K562 (cell line): ENCODE measurements at regions not wholly inside any gene's neighbourhood (a gene's known extent, or its start where the extent isn't known, plus 50 kb on each side); places are given as distances from the start of the nearest gene placed in this dataset.

Experiments used
- ADNP ChIP-seq: fragments of 200-800 bp; sonication (Bioruptor generic); IDR thresholded peaks from 2 replicates; pipeline ENCODE4 v1.6.1; 2016; ENCODE audit warnings: missing genetic modification characterization, missing compliant biosample characterization
- BACH1 ChIP-seq: fragments of 200-800 bp; sonication (Bioruptor generic); IDR thresholded peaks from 2 replicates; pipeline ENCODE4 v1.6.1; 2016; ENCODE audit warnings: missing genetic modification characterization, missing compliant biosample characterization
- BRD9 ChIP-seq: fragments of 450-650 bp; IDR thresholded peaks from 2 replicates; pipeline ENCODE4 v1.6.1; 2018; ENCODE audit warnings: low read depth; ENCODE audit not compliant: partially characterized antibody
- CEBPZ ChIP-seq: fragments of 150-350 bp; IDR thresholded peaks from 2 replicates; pipeline ENCODE4 v1.6.1; 2014; ENCODE audit warnings: low read depth, mild to moderate bottlenecking, low read length, borderline replicate concordance
- CHD1 ChIP-seq: fragments of 200-600 bp; sonication (generic); IDR thresholded peaks from one replicate; pipeline ENCODE4 v1.6.1; 2012; ENCODE audit warnings: mild to moderate bottlenecking, moderate library complexity, low read length, inconsistent platforms
- CREB1 ChIP-seq, 2 experiments: sonication (generic) in 1 of 2; formaldehyde crosslinking in 1 of 2; IDR thresholded peaks; 2 replicates each; pipeline versions ENCODE4 v1.6.1 to v1.8.0; 2012 to 2022; ENCODE audit warnings: inconsistent platforms in 1 of 2, mild to moderate bottlenecking in 1 of 2, missing genetic modification reagents in 1 of 2, moderate library complexity in 1 of 2
- CSDE1 ChIP-seq, 2 experiments: fragments of 450-650 bp; IDR thresholded peaks; 2 replicates each; pipeline ENCODE4 v1.6.1; 2016; ENCODE audit warnings: mild to moderate bottlenecking in 1 of 2
- CTBP1 ChIP-seq: fragments of 450-650 bp; IDR thresholded peaks from 2 replicates; pipeline ENCODE4 v1.6.1; 2016; ENCODE audit warnings: borderline replicate concordance
- HMGXB4 ChIP-seq: sonication (generic); formaldehyde crosslinking; IDR thresholded peaks from 2 replicates; pipeline ENCODE4 v1.8.1; 2023; ENCODE audit warnings: mild to moderate bottlenecking, missing genetic modification reagents
- HNRNPLL ChIP-seq: fragments of 200-400 bp; formaldehyde crosslinking; IDR thresholded peaks from 2 replicates; pipeline ENCODE4 v1.6.1; 2017; ENCODE audit warnings: low read length, low read depth, mild to moderate bottlenecking; ENCODE audit not compliant: poor library complexity, severe bottlenecking
- MAFF ChIP-seq: IDR thresholded peaks from 2 replicates; pipeline ENCODE4 v1.6.1; 2012; ENCODE audit warnings: low read length, improper control_type of control experiment
- MAFK ChIP-seq: IDR thresholded peaks from 2 replicates; pipeline ENCODE4 v1.6.1; 2011; ENCODE audit warnings: low read length, improper control_type of control experiment
- MCM5 ChIP-seq: fragments of 450-650 bp; IDR thresholded peaks from 2 replicates; pipeline ENCODE4 v1.6.1; 2016; ENCODE audit warnings: low read depth
- MITF ChIP-seq: IDR thresholded peaks from 2 replicates; pipeline ENCODE4 v1.6.1; 2014; ENCODE audit warnings: antibody characterized with exemption
- POLR2H ChIP-seq: IDR thresholded peaks from 2 replicates; pipeline ENCODE4 v1.6.1; 2016; ENCODE audit warnings: missing genetic modification characterization, low read depth, mild to moderate bottlenecking, control low read depth, missing compliant biosample characterization, moderate library complexity
- SP2 ChIP-seq: IDR thresholded peaks from 2 replicates; pipeline ENCODE4 v1.6.1; 2011; ENCODE audit warnings: mild to moderate bottlenecking, low read depth, low read length, moderate library complexity; ENCODE audit not compliant: poor library complexity, severe bottlenecking; ENCODE audit errors: extremely low read depth
- TCF15 ChIP-seq: fragments of 250-450 bp; sonication (Bioruptor Pico); IDR thresholded peaks from 2 replicates; pipeline ENCODE4 v1.8.0; 2022; ENCODE audit warnings: moderate library complexity, mild to moderate bottlenecking, inconsistent platforms
- TGIF2 ChIP-seq: sonication (generic); formaldehyde crosslinking; IDR thresholded peaks from 2 replicates; pipeline ENCODE4 v1.8.1; 2022; ENCODE audit warnings: mild to moderate bottlenecking, missing genetic modification reagents, moderate library complexity
- ZNF23 ChIP-seq: fragments of 250-450 bp; sonication (Bioruptor Pico); IDR thresholded peaks from 2 replicates; pipeline ENCODE4 v1.4.0; 2020; ENCODE audit warnings: mild to moderate bottlenecking
- ZNF408 ChIP-seq: fragments of 250-450 bp; sonication (Bioruptor Pico); IDR thresholded peaks from 2 replicates; pipeline ENCODE4 v1.4.0; 2020; ENCODE audit warnings: low read depth, mild to moderate bottlenecking, moderate library complexity
- ZNF436 ChIP-seq: fragments of 250-450, 450-650 bp; sonication (Bioruptor Pico); formaldehyde crosslinking; IDR thresholded peaks from 2 replicates; pipeline ENCODE4 v1.7.0; 2020; ENCODE audit warnings: mild to moderate bottlenecking

- TF ChIP-seq CREB1 (IDR thresholded peaks at IDR 0.05): peak; percentile 50
- peak; percentile 71; the same call in 1 of the 2 replicates for TF ChIP-seq CREB1 (CRISPR knock-in tag; IDR thresholded peaks at IDR 0.05)
- peak; percentile 99 for TF ChIP-seq CHD1
- peak; percentile 71 for TF ChIP-seq BACH1 (tag)
- no peak for TF ChIP-seq TCF15 (CRISPR knock-in tag)
- TF ChIP-seq MITF: peak; percentile 84; the same call in 1 of the 2 replicates
- TF ChIP-seq SP2: no peak
- no peak for TF ChIP-seq MCM5
- TF ChIP-seq ADNP (tag): no peak
- no peak for TF ChIP-seq CEBPZ
- peak; percentile 98 for TF ChIP-seq CTBP1
- TF ChIP-seq BRD9: peak; percentile 87
- peak; percentile 19; the same call in 1 of the 2 replicates for TF ChIP-seq MAFK
- 0 out of 2 replicates have a peak, but pooled peaks have one; percentile 10 for TF ChIP-seq TGIF2
- TF ChIP-seq ZNF436 (CRISPR knock-in tag): peak; percentile 54; the same call in 1 of the 2 replicates
- peak in 1 of 2 experiments; percentile 35; a peak in 2 of 4 replicates for TF ChIP-seq CSDE1 (IDR thresholded peaks at IDR 0.05)
- no peak for TF ChIP-seq ZNF408 (CRISPR knock-in tag)
- peak; percentile 97 for TF ChIP-seq HMGXB4 (CRISPR knock-in tag)
- TF ChIP-seq MAFF: no peak; the same call in 1 of the 2 replicates
- TF ChIP-seq HNRNPLL: peak; percentile 85
- TF ChIP-seq ZNF23 (CRISPR knock-in tag): no peak; the same call in 1 of the 2 replicates
- peak; percentile 99 for TF ChIP-seq POLR2H (tag)
Observed at GRCh38 chr6:26216886-26217713, 129.9 kb downstream of the HFE start (continued).
